Testis (tissue), 2 donors: ENCODE measurements at regions not wholly inside any gene's neighbourhood (a gene's known extent, or its start where the extent isn't known, plus 50 kb on each side); places are given as distances from the start of the nearest gene placed in this dataset.

Source experiments
- CTCF ChIP-seq, 3 experiments: fragments of 450-650 bp in 2 of 3; fragments of 200-600 bp in 1 of 3; sonication (generic) in 1 of 3; IDR thresholded peaks; one replicate each; pipeline ENCODE4 v1.5.1; 2016 to 2019; ENCODE audit warnings: antibody characterized with exemption in 3 of 3, mild to moderate bottlenecking in 2 of 3, moderate library complexity in 1 of 3
- POLR2A ChIP-seq: fragments of 450-650 bp; IDR thresholded peaks from one replicate; pipeline ENCODE4 v1.6.1; 2017; ENCODE audit warnings: antibody characterized with exemption, mild to moderate bottlenecking, moderate library complexity

GRCh38 chr5:135629666-135630065 lies 50.9 kb upstream of the CXCL14 start:
- TF ChIP-seq CTCF (IDR thresholded peaks at IDR 0.05) (no peak), POLR2A (no peak)
